NB4 (cell line): ENCODE measurements at regions not wholly inside any gene's neighbourhood (a gene's known extent, or its start where the extent isn't known, plus 50 kb on each side); places are given as distances from the start of the nearest gene placed in this dataset.

Source experiments
- DNase-seq: peaks from one replicate; pipeline ENCODE4 v3.0.0; 2010; ENCODE audit warnings: low read depth
- H3K4me3 ChIP-seq: one replicate; pipeline ENCODE4 v1.5.1; 2011; ENCODE audit warnings: mild to moderate bottlenecking, low read depth, low read length, moderate library complexity
- CTCF ChIP-seq: IDR thresholded peaks from one replicate; pipeline ENCODE4 v1.5.1; 2012; ENCODE audit warnings: low read depth, low read length
- MAX ChIP-seq: IDR thresholded peaks from 2 replicates; pipeline ENCODE4 v1.6.1; 2011; ENCODE audit warnings: low read depth, low read length
- MYC ChIP-seq: IDR thresholded peaks from 2 replicates; pipeline ENCODE4 v1.6.1; 2011; ENCODE audit warnings: low read depth, low read length
- POLR2A ChIP-seq: IDR thresholded peaks from 2 replicates; pipeline ENCODE4 v1.6.1; 2011; ENCODE audit warnings: mild to moderate bottlenecking; ENCODE audit not compliant: insufficient read length; ENCODE audit errors: extremely low read depth

- DNase-seq, result no peak
- TF ChIP-seq POLR2A, result no peak
- no peak for TF ChIP-seq MAX
- TF ChIP-seq CTCF, result no peak
- TF ChIP-seq MYC, result no peak
- no peak overlapping the region for H3K4me3 ChIP-seq
These were observed 158.7 kb upstream of the UBE2E2 start for GRCh38 chr3:23044463-23044862.

GRCh38 chr3:23046536-23046935, 156.6 kb upstream of the UBE2E2 start:
- DNase-seq, result no peak
- TF ChIP-seq CTCF, result no peak
- TF ChIP-seq POLR2A, result no peak
- TF ChIP-seq MYC, result no peak
- TF ChIP-seq MAX, result no peak
- no peak overlapping the region for H3K4me3 ChIP-seq

- DNase-seq, result no peak
- H3K4me3 ChIP-seq, result no peak overlapping the region
- no peak for TF ChIP-seq MYC
- no peak for TF ChIP-seq POLR2A
- no peak for TF ChIP-seq MAX
- no peak for TF ChIP-seq CTCF
These were observed 151.6 kb upstream of the UBE2E2 start for GRCh38 chr3:23051240-23052140.

GRCh38 chr3:23052208-23052607, 150.9 kb upstream of the UBE2E2 start:
- no peak overlapping the region for H3K4me3 ChIP-seq
- no peak for DNase-seq
- TF ChIP-seq MAX, result no peak
- no peak for TF ChIP-seq MYC
- no peak for TF ChIP-seq CTCF
- no peak for TF ChIP-seq POLR2A

GRCh38 chr3:23052620-23053019, 150.5 kb upstream of the UBE2E2 start:
- no peak overlapping the region for H3K4me3 ChIP-seq
- TF ChIP-seq MAX (no peak), POLR2A (no peak), MYC (no peak), CTCF (no peak)
- no peak for DNase-seq
